Activated B cell treated with CpG ODN at 0.5 μM for 24 hours (primary cell): ENCODE measurements at regions not wholly inside any gene's neighbourhood (a gene's known extent, or its start where the extent isn't known, plus 50 kb on each side); places are given as distances from the start of the nearest gene placed in this dataset.

ENCODE experiments used
- ATAC-seq: fragments of 200-7000 bp; cut with Tn5 transposase; one replicate; pipeline ENCODE4 v1.10.0; 2021; ENCODE audit warnings: low read depth, mild to moderate bottlenecking, moderate library complexity
- CTCF ChIA-PET: fragments of 350-600 bp; sonication (Branson Sonifier 250); formaldehyde crosslinking; loops from one replicate; lab custom pipeline; 2021; ENCODE audit warnings: antibody characterized with exemption; lab: Charles Lee
- POLR2A ChIA-PET: fragments of 350-600 bp; sonication (Branson Sonifier 250); formaldehyde crosslinking; loops from one replicate; lab custom pipeline; 2021; ENCODE audit warnings: antibody characterized with exemption; lab: Charles Lee
- DNase-seq: peaks from one replicate; pipeline ENCODE4 v3.0.0; 2022
- H3K27ac Mint-ChIP-seq: one replicate; pipeline ENCODE4 v1.8.0; 2020; ENCODE audit warnings: mixed read lengths
- H3K27me3 Mint-ChIP-seq: one replicate; pipeline ENCODE4 v1.8.0; 2021; ENCODE audit warnings: mixed read lengths
- H3K36me3 Mint-ChIP-seq: one replicate; pipeline ENCODE4 v1.8.0; 2021; ENCODE audit warnings: low read depth, mixed read lengths
- H3K4me1 Mint-ChIP-seq: one replicate; pipeline ENCODE4 v1.8.0; 2021; ENCODE audit warnings: mixed read lengths
- H3K4me3 Mint-ChIP-seq: one replicate; pipeline ENCODE4 v1.8.0; 2020; ENCODE audit warnings: mild to moderate bottlenecking, mixed read lengths
- H3K9me3 Mint-ChIP-seq: one replicate; pipeline ENCODE4 v1.8.0; 2020; ENCODE audit warnings: mixed read lengths
- CTCF ChIP-seq: fragments of 200-600 bp; IDR thresholded peaks from one replicate; pipeline ENCODE4 v1.8.0; 2022; ENCODE audit warnings: antibody characterized with exemption, mild to moderate bottlenecking
- intact Hi-C: fragments of 100-400 bp; cut with micrococcal nuclease; formaldehyde crosslinking; loops from one replicate; pipeline ENCODE4 v1.15.1; 2024

GRCh38 chr7:65239324-65239706 is 134.3 kb upstream of the ZNF92 start:
- ATAC-seq, result no peak

DNA sequence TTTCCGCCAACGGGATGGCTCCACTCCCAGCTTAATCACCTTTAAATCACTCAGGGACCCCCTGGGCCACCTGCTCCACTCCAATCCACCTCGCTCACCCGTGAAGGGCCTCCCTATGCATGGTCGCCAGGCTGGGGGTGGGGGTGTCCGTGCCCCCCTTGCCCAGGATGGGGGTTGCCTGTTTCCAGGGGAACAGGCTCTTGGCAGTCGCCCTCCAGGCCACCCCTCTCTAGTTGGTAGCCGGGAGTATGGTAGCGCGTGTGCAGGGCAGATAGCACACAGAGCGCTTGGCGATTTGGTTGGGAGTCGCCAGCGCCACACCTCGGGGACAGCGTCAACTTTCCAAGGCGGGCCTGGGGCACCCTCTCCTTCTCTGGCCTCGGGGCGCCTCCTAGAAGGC is 134.9 kb upstream of the ZNF92 start:
- Mint-ChIP-seq H3K4me1 (peaks cover 2% of the 10 kb centered on the region), H3K4me3 (no peak overlapping the region), H3K9me3 (no peaks in the 10 kb centered on the region), H3K27me3 (peaks cover 18% of the 10 kb centered on the region), H3K36me3 (no peaks in the 10 kb centered on the region), H3K27ac (no peak overlapping the region)
- ChIA-PET CTCF (no interaction called here), POLR2A (no interaction called here)
- intact Hi-C loops, result no loop called here
- no peak for TF ChIP-seq CTCF
- DNase-seq, result no peak
- ATAC-seq, result no peak

More at GRCh38 chr7:65239324-65239706, 134.3 kb upstream of the ZNF92 start:
- Mint-ChIP-seq H3K4me1 (no peaks in the 10 kb centered on the region), H3K36me3 (no peaks in the 10 kb centered on the region), H3K27ac (no peak overlapping the region), H3K27me3 (peaks cover 18% of the 10 kb centered on the region), H3K9me3 (no peaks in the 10 kb centered on the region), H3K4me3 (no peak overlapping the region)
- CTCF ChIA-PET, result no interaction called here
- POLR2A ChIA-PET, result no interaction called here
- no peak for TF ChIP-seq CTCF
- intact Hi-C loops, result no loop called here
- no peak for DNase-seq

DNA sequence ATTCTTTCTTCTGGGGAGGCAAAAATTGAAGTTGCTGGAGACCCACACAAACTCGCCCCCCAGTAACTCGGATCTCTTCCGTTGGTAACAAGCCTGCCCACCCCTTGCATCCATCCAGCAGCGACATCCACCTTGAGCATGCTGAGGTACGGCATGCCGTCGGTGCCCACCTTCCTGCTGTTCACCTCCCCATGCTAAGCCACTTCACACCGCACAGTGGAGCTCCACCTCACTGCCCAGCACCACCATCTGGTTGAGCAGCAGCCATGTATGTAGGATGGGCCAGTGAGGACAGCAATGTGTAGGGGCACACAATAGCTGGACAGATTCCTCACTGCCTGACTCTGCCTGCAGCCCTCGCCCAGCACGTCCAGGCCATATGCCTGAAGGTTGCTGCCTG is 138.1 kb upstream of the ZNF92 start:
- Mint-ChIP-seq H3K4me3 (no peak overlapping the region), H3K9me3 (no peaks in the 10 kb centered on the region), H3K27ac (no peak overlapping the region), H3K36me3 (no peaks in the 10 kb centered on the region), H3K27me3 (peaks cover 14% of the 10 kb centered on the region), H3K4me1 (peaks cover 5% of the 10 kb centered on the region)
- TF ChIP-seq CTCF, result no peak
- intact Hi-C loops, result no loop called here
- POLR2A ChIA-PET, result no interaction called here
- CTCF ChIA-PET, result no interaction called here
- DNase-seq (no peak), ATAC-seq (no peak)

DNA sequence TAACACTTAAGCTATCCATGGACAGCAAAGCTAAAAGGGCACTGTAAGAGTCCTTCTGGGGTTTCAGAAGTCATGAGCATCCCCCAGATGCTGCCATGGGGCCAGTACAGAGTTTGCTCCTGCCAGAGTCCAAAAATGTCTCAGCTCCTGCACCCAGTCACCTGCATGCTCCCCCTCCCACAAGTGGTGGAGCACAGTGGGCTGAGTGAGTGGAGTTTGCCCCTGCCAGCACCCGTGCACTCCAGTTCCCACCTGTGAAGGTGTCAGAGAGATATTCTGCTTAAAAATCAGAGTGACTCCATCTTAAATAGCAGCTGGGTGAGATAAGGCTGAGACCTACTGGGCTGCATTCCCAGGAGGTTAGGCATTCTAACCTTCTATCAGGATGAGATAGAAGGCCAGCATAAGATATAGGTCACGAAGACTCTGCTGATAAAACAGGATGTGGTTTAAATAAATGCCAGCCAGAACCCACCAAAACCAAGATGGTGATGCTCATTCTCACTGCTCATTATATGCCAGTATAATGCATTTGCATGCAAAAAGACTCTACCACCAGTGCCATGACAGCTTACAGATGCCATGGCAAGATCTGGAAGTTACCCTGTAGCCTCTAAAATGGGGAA is 140.1 kb upstream of the ZNF92 start:
- H3K27me3 Mint-ChIP-seq, result peaks cover 6% of the 10 kb centered on the region
- POLR2A ChIA-PET, result no interaction called here
- H3K4me1 Mint-ChIP-seq, result peaks cover 5% of the 10 kb centered on the region
- H3K9me3 Mint-ChIP-seq, result no peaks in the 10 kb centered on the region
- H3K4me3 Mint-ChIP-seq, result no peak overlapping the region
- intact Hi-C loops, result no loop called here
- no peaks in the 10 kb centered on the region for H3K36me3 Mint-ChIP-seq
- CTCF ChIA-PET, result no interaction called here
- no peak for TF ChIP-seq CTCF
- DNase-seq (no peak), ATAC-seq (no peak)
- no peak overlapping the region for H3K27ac Mint-ChIP-seq

DNA sequence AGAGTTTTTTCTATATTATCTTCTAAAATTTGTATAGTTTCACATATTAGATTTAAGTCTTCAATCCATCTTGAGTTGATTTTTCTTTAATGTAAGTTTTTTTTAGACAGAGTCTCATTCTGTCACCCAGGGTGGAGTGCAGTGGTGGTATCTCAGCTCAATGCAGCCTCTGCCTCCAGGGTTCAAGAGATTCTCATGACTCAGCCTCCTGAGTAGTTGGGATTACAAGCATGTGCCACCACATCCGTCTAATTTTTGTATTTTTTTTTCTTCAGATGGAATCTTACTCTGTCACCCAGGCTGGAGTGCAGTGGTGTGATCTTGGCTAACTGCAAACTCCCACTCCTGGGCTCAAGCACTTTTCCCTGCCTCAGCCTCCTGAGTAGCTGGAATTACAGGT is 143.4 kb upstream of the ZNF92 start:
- Mint-ChIP-seq H3K27me3 (no peaks in the 10 kb centered on the region), H3K4me1 (peaks cover 5% of the 10 kb centered on the region), H3K9me3 (no peaks in the 10 kb centered on the region), H3K36me3 (no peaks in the 10 kb centered on the region), H3K4me3 (no peak overlapping the region), H3K27ac (no peak overlapping the region)
- ATAC-seq (no peak), DNase-seq (no peak)
- CTCF ChIA-PET, result no interaction called here
- TF ChIP-seq CTCF, result no peak
- POLR2A ChIA-PET, result interaction anchor here (0.6 kb wide), 1 partner anchor 561 kb away, joined by 13 read pairs; no protein-coding TSS in a partner anchor
- intact Hi-C loops, result no loop called here
